AG04450 (cell line): ENCODE measurements at regions not wholly inside any gene's neighbourhood (a gene's known extent, or its start where the extent isn't known, plus 50 kb on each side); places are given as distances from the start of the nearest gene placed in this dataset.
"Not testable (repeated sequence)": the region's sequence is repeated elsewhere in the genome, so short reads cannot be mapped to it uniquely, and the experiment has no call there.

ENCODE experiments used
- CTCF ChIA-PET: fragments of 300-600, 350-600 bp; formaldehyde crosslinking; extraction: SDS; loops from one replicate; lab custom pipeline; 2022; ENCODE audit warnings: antibody characterized with exemption, inconsistent platforms; lab: Charles Lee
- POLR2A ChIA-PET: fragments of 350-600 bp; formaldehyde crosslinking; extraction: SDS; loops from one replicate; lab custom pipeline; 2021; ENCODE audit warnings: antibody characterized with exemption, inconsistent platforms; lab: Yijun Ruan, JAX
- DNase-seq: peaks from one replicate; pipeline ENCODE4 v3.0.0-alpha.2; 2011; ENCODE audit warnings: low read depth, low spot score
- H3K27ac ChIP-seq: one replicate; pipeline ENCODE4 v1.5.1; 2012; ENCODE audit warnings: low read depth, low read length, control low read depth
- H3K27me3 ChIP-seq: one replicate; pipeline ENCODE4 v1.6.0; 2012; ENCODE audit warnings: low read length; ENCODE audit not compliant: control insufficient read depth, insufficient read depth
- H3K4me3 ChIP-seq: 2 replicates; pipeline ENCODE4 v1.5.1; 2011; ENCODE audit warnings: mild to moderate bottlenecking, low read depth, low read length, control low read depth
- H3K9me3 ChIP-seq: 2 replicates; pipeline ENCODE4 v1.5.1; 2012; ENCODE audit warnings: low read length; ENCODE audit not compliant: control insufficient read depth, insufficient read depth
- CTCF ChIP-seq: IDR thresholded peaks from 2 replicates; pipeline ENCODE4 v1.5.1; 2011; ENCODE audit warnings: low read depth, low read length, control low read depth, inconsistent platforms

- no peak overlapping the region for H3K4me3 ChIP-seq
- no peak for TF ChIP-seq CTCF
- DNase-seq, result no peak
- no peak overlapping the region for H3K27ac ChIP-seq
- no peaks in the 10 kb centered on the region; the same call in 1 of the 2 replicates for H3K9me3 ChIP-seq
- H3K27me3 ChIP-seq, result no peaks in the 10 kb centered on the region
- ChIA-PET POLR2A (no interaction called here), CTCF (no interaction called here)
Observed at GRCh38 chr13:28607187-28607955, 51.6 kb upstream of the POMP start.

GRCh38 chr13:28606466-28606865 lies 52.5 kb upstream of the POMP start:
- no peak overlapping the region for H3K4me3 ChIP-seq
- TF ChIP-seq CTCF, result no peak
- no peak overlapping the region for H3K27ac ChIP-seq
- DNase-seq, result no peak
- H3K9me3 ChIP-seq, result no peaks in the 10 kb centered on the region
- ChIA-PET CTCF (interaction anchor here (1.0 kb wide), 1 partner anchor 30 kb away, joined by 3 read pairs; no protein-coding TSS in a partner anchor), POLR2A (no interaction called here)
- no peaks in the 10 kb centered on the region for H3K27me3 ChIP-seq

GRCh38 chr13:28605147-28605546 lies 53.8 kb upstream of the POMP start:
- H3K27me3 ChIP-seq, POLR2A ChIA-PET, DNase-seq, CTCF ChIA-PET, H3K27ac ChIP-seq, H3K4me3 ChIP-seq, H3K9me3 ChIP-seq: not testable (repeated sequence)

- ChIA-PET CTCF (no interaction called here), POLR2A (no interaction called here)
- DNase-seq, result no peak
- Histone ChIP-seq H3K9me3 (no peaks in the 10 kb centered on the region; the same call in 1 of the 2 replicates), H3K27me3 (no peaks in the 10 kb centered on the region), H3K27ac (no peak overlapping the region), H3K4me3 (no peak overlapping the region)
- no peak for TF ChIP-seq CTCF
Observed at GRCh38 chr13:28603043-28603664, 55.8 kb upstream of the POMP start.

GRCh38 chr13:28602580-28602979 lies 56.4 kb upstream of the POMP start:
- ChIA-PET POLR2A (no interaction called here), CTCF (no interaction called here)

More at GRCh38 chr13:28602580-28602979, 56.4 kb upstream of the POMP start:
- no peak overlapping the region for H3K27ac ChIP-seq
- DNase-seq, result no peak
- TF ChIP-seq CTCF, result no peak
- H3K27me3 ChIP-seq, result no peaks in the 10 kb centered on the region
- H3K9me3 ChIP-seq, result no peaks in the 10 kb centered on the region; the same call in 1 of the 2 replicates
- H3K4me3 ChIP-seq, result no peak overlapping the region
